GM21619 (cell line): ENCODE measurements at regions not wholly inside any gene's neighbourhood (a gene's known extent, or its start where the extent isn't known, plus 50 kb on each side); places are given as distances from the start of the nearest gene placed in this dataset.
"Not testable (repeated sequence)": the region's sequence is repeated elsewhere in the genome, so short reads cannot be mapped to it uniquely, and the experiment has no call there.

Experiments used
- ATAC-seq: cut with Tn5 transposase; IDR thresholded peaks from one replicate; pipeline ENCODE4 v1.9.1; 2021; ENCODE audit not compliant: unreplicated experiment

GRCh38 chr7:156397249-156397648, 243.3 kb upstream of the RNF32 start:
- no peak for ATAC-seq

GRCh38 chr7:156389116-156389692, 251.4 kb upstream of the RNF32 start:
- no peak for ATAC-seq

- ATAC-seq = no peak
Measured at GRCh38 chr7:156386097-156386496, 254.5 kb upstream of the RNF32 start.

- ATAC-seq = no peak
Measured at GRCh38 chr7:156384706-156385105, 255.9 kb upstream of the RNF32 start.

GRCh38 chr7:156383526-156383925, 257.0 kb upstream of the RNF32 start:
- ATAC-seq = no peak

- no peak for ATAC-seq
Measured at GRCh38 chr7:156380261-156380660, 260.3 kb upstream of the RNF32 start.

GRCh38 chr7:156379324-156380070, 261.1 kb upstream of the RNF32 start:
- ATAC-seq = no peak

- no peak for ATAC-seq
Measured at GRCh38 chr7:156378806-156379205, 261.8 kb upstream of the RNF32 start.

GRCh38 chr7:156376317-156376716, 264.3 kb upstream of the RNF32 start:
- ATAC-seq = no peak

GRCh38 chr7:156374335-156374734, 266.2 kb upstream of the RNF32 start:
- ATAC-seq = no peak

- ATAC-seq = not testable (repeated sequence)
Measured at GRCh38 chr7:156369929-156370328, 270.6 kb upstream of the RNF32 start.

- ATAC-seq = no peak
Measured at GRCh38 chr7:156368053-156368843, 272.3 kb upstream of the RNF32 start.

GRCh38 chr7:156363751-156364150, 276.8 kb upstream of the RNF32 start:
- ATAC-seq = no peak

GRCh38 chr7:156360835-156361234, 279.7 kb upstream of the RNF32 start:
- ATAC-seq = no peak

- ATAC-seq = no peak
Measured at GRCh38 chr7:156356551-156356950, 284.0 kb upstream of the RNF32 start.

GRCh38 chr7:156353352-156353751, 287.2 kb upstream of the RNF32 start:
- ATAC-seq = no peak

GRCh38 chr7:156347703-156348248, 292.8 kb upstream of the RNF32 start:
- not testable (repeated sequence) for ATAC-seq

GRCh38 chr7:156347132-156347531, 293.4 kb upstream of the RNF32 start:
- ATAC-seq = no peak

- no peak for ATAC-seq
Measured at GRCh38 chr7:156344595-156344994, 296.0 kb upstream of the RNF32 start.

GRCh38 chr7:156334636-156335035, 305.9 kb upstream of the RNF32 start:
- no peak for ATAC-seq

- no peak for ATAC-seq
Measured at GRCh38 chr7:156327916-156328315, 312.7 kb upstream of the RNF32 start.

- ATAC-seq = no peak
Measured at GRCh38 chr7:156327474-156327873, 313.1 kb upstream of the RNF32 start.
